ENCODE measurements at regions not wholly inside any gene's neighbourhood (a gene's known extent, or its start where the extent isn't known, plus 50 kb on each side); places are given as distances from the start of the nearest gene placed in this dataset.

DNA sequence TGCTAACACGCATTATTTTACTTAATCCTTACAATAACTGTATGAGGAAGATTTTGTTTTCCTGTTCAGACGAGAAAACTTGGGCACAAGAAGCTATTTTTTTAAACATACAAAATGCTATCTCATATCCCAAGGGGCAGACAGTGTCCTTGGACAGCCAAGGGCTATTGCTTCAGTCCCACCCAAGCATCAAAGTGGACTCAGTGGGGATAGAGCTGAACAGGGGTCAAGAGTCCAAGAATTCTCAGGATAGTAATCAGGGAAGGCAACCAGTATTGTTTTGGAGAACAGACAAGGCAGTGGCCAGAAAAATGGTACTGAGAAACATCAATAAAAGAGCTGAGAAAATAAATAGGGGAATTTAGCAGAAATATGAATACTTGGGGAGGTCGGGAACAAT is 465.7 kb downstream of the PLPP3 start:
- H3K4ac ChIP-seq (ENCODE audit: low read depth in 1 of 2, low read length in 2 of 2), result no peak overlapping the region
- no peak overlapping the region for H2AK5ac ChIP-seq (ENCODE audit: low read length, severe bottlenecking)
- WGBS, result 95% methylated on average over 1 of the region's 3 CpGs
- no peak overlapping the region for H2BK12ac ChIP-seq (ENCODE audit: low read length in 2 of 2)
- no peak overlapping the region for H3K23ac ChIP-seq (ENCODE audit: low read length in 2 of 2)
- no peak overlapping the region for H2AFZ ChIP-seq (ENCODE audit: low read depth, low read length)
- no peak overlapping the region for H3K18ac ChIP-seq (ENCODE audit: low read depth in 1 of 2, low read length in 2 of 2)
- H3K9me3 ChIP-seq (ENCODE audit: control insufficient read depth, low read length), result peaks cover 22% of the 10 kb centered on the region
- H3K4me2 ChIP-seq (ENCODE audit: low read length, poor library complexity, severe bottlenecking), result no peak overlapping the region
- no peak overlapping the region for H2BK120ac ChIP-seq (ENCODE audit: low read depth, low read length)
- no peak overlapping the region for H3K14ac ChIP-seq (ENCODE audit: low read length in 2 of 2)
- no peak overlapping the region for H3K9ac ChIP-seq (ENCODE audit: low read length)
- no peak overlapping the region for H4K8ac ChIP-seq (ENCODE audit: low read length)
- no peak overlapping the region for H4K91ac ChIP-seq (ENCODE audit: low read length)
- H3K27me3 ChIP-seq (ENCODE audit: control insufficient read depth in 1 of 2, insufficient read depth in 1 of 2, low read length in 2 of 2), result no peaks in the 10 kb centered on the region
- no peak overlapping the region for H2BK15ac ChIP-seq (ENCODE audit: low read depth, poor library complexity, severe bottlenecking)
- H2BK5ac ChIP-seq (ENCODE audit: low read depth, low read length, poor library complexity, severe bottlenecking), result no peak overlapping the region
- no peaks in the 10 kb centered on the region for H3K79me1 ChIP-seq (replicated peaks; ENCODE audit: low read length, poor library complexity, severe bottlenecking)
- no peak overlapping the region for H3K4me3 ChIP-seq (ENCODE audit: insufficient read depth in 1 of 2, low read depth in 1 of 2, low read length in 2 of 2)
- no peaks in the 10 kb centered on the region for H3K36me3 ChIP-seq (ENCODE audit: control insufficient read depth in 1 of 2, insufficient read depth in 2 of 2, low read depth in 1 of 2, low read length in 2 of 2)
- no peaks in the 10 kb centered on the region for H3K4me1 ChIP-seq (ENCODE audit: control insufficient read depth, insufficient read depth, low read depth, low read length)
- no peak for DNase-seq
- H3K27ac ChIP-seq (ENCODE audit: low read length, poor library complexity, severe bottlenecking), result no peak overlapping the region

DNA sequence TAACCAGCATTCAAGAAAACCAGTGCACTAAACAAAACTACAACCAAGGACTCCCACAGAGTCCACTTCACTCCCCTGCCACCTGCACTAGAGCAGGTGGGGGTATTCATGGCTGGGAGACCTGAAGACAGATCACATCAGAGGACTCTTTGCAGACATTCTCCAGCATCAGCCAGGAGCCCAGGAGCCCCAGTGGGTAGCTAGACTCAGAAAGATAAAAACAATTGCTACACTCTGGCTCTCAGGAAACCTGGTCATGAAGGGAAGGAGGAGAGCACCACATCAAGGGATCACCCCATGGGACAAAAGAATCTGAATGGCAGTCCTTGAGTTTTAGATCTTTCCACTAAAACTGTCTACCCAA is 472.1 kb downstream of the PLPP3 start:
- Histone ChIP-seq H2BK5ac (ENCODE audit: low read depth, low read length, poor library complexity, severe bottlenecking) (no peak overlapping the region), H3K23ac (ENCODE audit: low read length in 2 of 2) (no peak overlapping the region), H3K9ac (ENCODE audit: low read length) (no peak overlapping the region), H3K18ac (ENCODE audit: low read depth in 1 of 2, low read length in 2 of 2) (no peak overlapping the region), H3K9me3 (ENCODE audit: control insufficient read depth, low read length) (peaks cover 75% of the 10 kb centered on the region), H3K27ac (ENCODE audit: low read length, poor library complexity, severe bottlenecking) (no peak overlapping the region), H3K4me1 (ENCODE audit: control insufficient read depth, insufficient read depth, low read depth, low read length) (no peaks in the 10 kb centered on the region), H2BK15ac (ENCODE audit: low read depth, poor library complexity, severe bottlenecking) (no peak overlapping the region), H4K8ac (ENCODE audit: low read length) (no peak overlapping the region), H3K36me3 (ENCODE audit: control insufficient read depth in 1 of 2, insufficient read depth in 2 of 2, low read depth in 1 of 2, low read length in 2 of 2) (no peaks in the 10 kb centered on the region), H2AFZ (ENCODE audit: low read depth, low read length) (no peak overlapping the region), H3K27me3 (ENCODE audit: control insufficient read depth in 1 of 2, insufficient read depth in 1 of 2, low read length in 2 of 2) (no peaks in the 10 kb centered on the region), H4K91ac (ENCODE audit: low read length) (no peak overlapping the region), H3K4me3 (ENCODE audit: insufficient read depth in 1 of 2, low read depth in 1 of 2, low read length in 2 of 2) (no peak overlapping the region), H2AK5ac (ENCODE audit: low read length, severe bottlenecking) (no peak overlapping the region), H3K4me2 (ENCODE audit: low read length, poor library complexity, severe bottlenecking) (no peak overlapping the region), H2BK120ac (ENCODE audit: low read depth, low read length) (no peak overlapping the region), H3K4ac (ENCODE audit: low read depth in 1 of 2, low read length in 2 of 2) (no peak overlapping the region), H3K14ac (ENCODE audit: low read length in 2 of 2) (no peak overlapping the region), H2BK12ac (ENCODE audit: low read length in 2 of 2) (no peak overlapping the region), H3K79me1 (replicated peaks; ENCODE audit: low read length, poor library complexity, severe bottlenecking) (no peaks in the 10 kb centered on the region)
- no peak for DNase-seq

DNA sequence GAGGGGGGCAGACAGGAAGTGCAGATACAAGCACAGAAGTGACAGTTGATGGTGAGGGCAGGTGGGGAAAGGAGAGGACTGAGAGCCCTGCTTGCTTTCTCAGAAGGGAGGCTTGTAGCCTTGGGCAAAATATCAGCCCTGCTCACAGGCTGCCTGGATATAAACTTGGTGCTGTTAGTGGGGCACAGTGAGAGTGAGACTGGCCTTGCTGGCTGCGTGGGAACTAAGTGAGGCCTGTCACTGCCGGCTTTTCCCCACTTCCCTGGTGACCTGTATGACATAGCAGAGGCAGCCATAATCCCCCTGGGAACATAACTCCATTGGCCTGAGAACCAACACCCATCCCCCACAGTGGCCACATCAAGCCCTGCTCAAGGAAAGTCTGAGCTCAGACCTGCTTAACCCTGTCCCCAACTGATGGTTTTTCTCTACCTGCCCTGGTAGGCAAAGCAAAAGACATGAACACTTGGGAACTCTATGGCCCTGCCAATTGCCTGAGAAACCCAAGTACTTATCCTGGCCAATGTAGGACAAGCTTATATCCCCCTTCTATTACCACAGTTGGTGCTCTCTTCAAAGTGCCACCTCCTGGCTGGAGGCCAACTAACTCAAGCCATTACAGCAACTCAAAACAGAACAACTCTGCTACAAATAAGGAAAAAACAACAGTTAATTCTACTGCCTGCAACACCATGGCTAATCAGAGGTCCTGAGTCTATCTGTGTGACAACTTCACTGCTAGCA is 472.7 kb downstream of the PLPP3 start:
- no peak overlapping the region for H3K18ac ChIP-seq (ENCODE audit: low read depth in 1 of 2, low read length in 2 of 2)
- no peak overlapping the region for H3K4me2 ChIP-seq (ENCODE audit: low read length, poor library complexity, severe bottlenecking)
- DNase-seq, result no peak
- peaks cover 70% of the 10 kb centered on the region for H3K9me3 ChIP-seq (ENCODE audit: control insufficient read depth, low read length)
- no peak overlapping the region for H2BK15ac ChIP-seq (ENCODE audit: low read depth, poor library complexity, severe bottlenecking)
- H2BK120ac ChIP-seq (ENCODE audit: low read depth, low read length), result no peak overlapping the region
- no peak overlapping the region for H3K9ac ChIP-seq (ENCODE audit: low read length)
- H3K79me1 ChIP-seq (replicated peaks; ENCODE audit: low read length, poor library complexity, severe bottlenecking), result no peaks in the 10 kb centered on the region
- H3K36me3 ChIP-seq (ENCODE audit: control insufficient read depth in 1 of 2, insufficient read depth in 2 of 2, low read depth in 1 of 2, low read length in 2 of 2), result no peaks in the 10 kb centered on the region
- H3K4ac ChIP-seq (ENCODE audit: low read depth in 1 of 2, low read length in 2 of 2), result no peak overlapping the region
- H3K4me3 ChIP-seq (ENCODE audit: insufficient read depth in 1 of 2, low read depth in 1 of 2, low read length in 2 of 2), result no peak overlapping the region
- 72% methylated on average over 2 of the region's 2 CpGs for WGBS
- no peak overlapping the region for H4K91ac ChIP-seq (ENCODE audit: low read length)
- no peak overlapping the region for H2BK5ac ChIP-seq (ENCODE audit: low read depth, low read length, poor library complexity, severe bottlenecking)
- no peak overlapping the region for H2BK12ac ChIP-seq (ENCODE audit: low read length in 2 of 2)
- H3K4me1 ChIP-seq (ENCODE audit: control insufficient read depth, insufficient read depth, low read depth, low read length), result no peaks in the 10 kb centered on the region
- H3K23ac ChIP-seq (ENCODE audit: low read length in 2 of 2), result no peak overlapping the region
- H3K27me3 ChIP-seq (ENCODE audit: control insufficient read depth in 1 of 2, insufficient read depth in 1 of 2, low read length in 2 of 2), result no peaks in the 10 kb centered on the region
- H3K27ac ChIP-seq (ENCODE audit: low read length, poor library complexity, severe bottlenecking), result no peak overlapping the region
- no peak overlapping the region for H3K14ac ChIP-seq (ENCODE audit: low read length in 2 of 2)
- no peak overlapping the region for H2AFZ ChIP-seq (ENCODE audit: low read depth, low read length)
- H2AK5ac ChIP-seq (ENCODE audit: low read length, severe bottlenecking), result no peak overlapping the region
- H4K8ac ChIP-seq (ENCODE audit: low read length), result no peak overlapping the region

DNA sequence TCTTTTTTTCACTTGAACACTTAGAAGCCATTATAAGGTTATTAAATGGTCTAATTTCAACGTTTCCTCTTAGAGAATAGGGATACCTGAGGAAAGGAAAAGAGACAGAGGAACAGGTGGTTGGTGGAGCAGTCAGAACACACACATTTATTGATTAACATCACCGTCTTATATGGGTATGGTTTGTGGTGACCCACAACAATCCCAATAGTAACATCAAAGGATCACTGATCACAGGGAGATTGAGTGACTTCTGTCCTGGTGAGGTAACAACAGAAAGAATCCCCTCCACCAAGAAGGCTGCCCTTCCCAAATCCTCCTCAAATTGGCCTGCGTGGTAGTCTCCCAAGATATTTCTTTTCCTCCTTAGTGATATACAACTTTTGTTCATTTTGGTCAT is 474.0 kb downstream of the PLPP3 start:
- H3K9me3 ChIP-seq (ENCODE audit: control insufficient read depth, low read length), result peaks cover 64% of the 10 kb centered on the region
- no peak overlapping the region for H2BK120ac ChIP-seq (ENCODE audit: low read depth, low read length)
- no peak overlapping the region for H2BK5ac ChIP-seq (ENCODE audit: low read depth, low read length, poor library complexity, severe bottlenecking)
- no peaks in the 10 kb centered on the region for H3K4me1 ChIP-seq (ENCODE audit: control insufficient read depth, insufficient read depth, low read depth, low read length)
- no peak overlapping the region for H3K23ac ChIP-seq (ENCODE audit: low read length in 2 of 2)
- no peak overlapping the region for H3K14ac ChIP-seq (ENCODE audit: low read length in 2 of 2)
- no peak overlapping the region for H3K27ac ChIP-seq (ENCODE audit: low read length, poor library complexity, severe bottlenecking)
- no peak overlapping the region for H4K8ac ChIP-seq (ENCODE audit: low read length)
- H3K4ac ChIP-seq (ENCODE audit: low read depth in 1 of 2, low read length in 2 of 2), result no peak overlapping the region
- no peak overlapping the region for H2AK5ac ChIP-seq (ENCODE audit: low read length, severe bottlenecking)
- no peak overlapping the region for H2BK12ac ChIP-seq (ENCODE audit: low read length in 2 of 2)
- no peak for DNase-seq
- H2BK15ac ChIP-seq (ENCODE audit: low read depth, poor library complexity, severe bottlenecking), result no peak overlapping the region
- 100% methylated on average over 1 of the region's 3 CpGs for WGBS
- no peaks in the 10 kb centered on the region for H3K36me3 ChIP-seq (ENCODE audit: control insufficient read depth in 1 of 2, insufficient read depth in 2 of 2, low read depth in 1 of 2, low read length in 2 of 2)
- H3K9ac ChIP-seq (ENCODE audit: low read length), result no peak overlapping the region
- H2AFZ ChIP-seq (ENCODE audit: low read depth, low read length), result no peak overlapping the region
- no peak overlapping the region for H3K4me2 ChIP-seq (ENCODE audit: low read length, poor library complexity, severe bottlenecking)
- H3K18ac ChIP-seq (ENCODE audit: low read depth in 1 of 2, low read length in 2 of 2), result no peak overlapping the region
- no peak overlapping the region for H4K91ac ChIP-seq (ENCODE audit: low read length)
- H3K4me3 ChIP-seq (ENCODE audit: insufficient read depth in 1 of 2, low read depth in 1 of 2, low read length in 2 of 2), result no peak overlapping the region
- H3K79me1 ChIP-seq (replicated peaks; ENCODE audit: low read length, poor library complexity, severe bottlenecking), result no peaks in the 10 kb centered on the region
- H3K27me3 ChIP-seq (ENCODE audit: control insufficient read depth in 1 of 2, insufficient read depth in 1 of 2, low read length in 2 of 2), result no peaks in the 10 kb centered on the region
